ENCODE measurements at regions not wholly inside any gene's neighbourhood (a gene's known extent, or its start where the extent isn't known, plus 50 kb on each side); places are given as distances from the start of the nearest gene placed in this dataset.

- no peak for TF ChIP-seq NRF1 (IDR thresholded peaks at IDR 0.05; ENCODE audit: low read depth, low read length)
- no peak for TF ChIP-seq TCF12 (IDR thresholded peaks at IDR 0.05)
- no peak for TF ChIP-seq MXI1 (IDR thresholded peaks at IDR 0.05; ENCODE audit: low read depth, low read length)
- no peak for TF ChIP-seq FOSL2 (IDR thresholded peaks at IDR 0.05; ENCODE audit: borderline replicate concordance, low read depth)
- TF ChIP-seq RFX5 (IDR thresholded peaks at IDR 0.05; ENCODE audit: low read length) = no peak
- Histone ChIP-seq H3K9me3 (no peaks in the 10 kb centered on the region), H3K9ac (no peak overlapping the region), H3K36me3 (replicated peaks in 1 of 2; ENCODE audit: control insufficient read depth in 1 of 2, insufficient read depth in 2 of 2, low read length in 1 of 2) (no peaks in the 10 kb centered on the region), H3K27ac (ENCODE audit: low read depth in 2 of 2, low read length in 1 of 2) (no peak overlapping the region), H3K4me1 (ENCODE audit: control insufficient read depth in 1 of 2, insufficient read depth in 2 of 2, low read depth in 1 of 2, low read length in 1 of 2) (no peaks in the 10 kb centered on the region), H3F3A (replicated peaks; ENCODE audit: insufficient read depth) (no peaks in the 10 kb centered on the region), H4K20me1 (ENCODE audit: insufficient read depth) (no peaks in the 10 kb centered on the region), H3K4me3 (ENCODE audit: low read depth in 2 of 2, low read length in 1 of 2) (no peak overlapping the region), H3K9me2 (no peaks in the 10 kb centered on the region), H3K27me3 (ENCODE audit: insufficient read depth) (no peaks in the 10 kb centered on the region), H2AFZ (ENCODE audit: low read depth) (no peak overlapping the region), H3K4me2 (no peak overlapping the region), H3K79me2 (ENCODE audit: insufficient read depth) (no peaks in the 10 kb centered on the region)
- CTCF ChIA-PET = interaction anchor here (2.1 kb wide), 1 partner anchor 20 kb away, joined by 7 read pairs; no protein-coding TSS in a partner anchor
- POLR2A ChIA-PET = no interaction called here
- DNase-seq = no peak
- WGBS (ENCODE audit: low lambda C conversion rate) = 52% methylated on average over 3 of the region's 3 CpGs
These were observed 100.1 kb downstream of the TMEM100 start for GRCh38 chr17:55622547-55622946.

- CTCF ChIA-PET = interaction anchor here (1.3 to 3.4 kb wide), 4 partner anchors 19 to 149 kb away, joined by 4 to 9 read pairs (median 6); no protein-coding TSS in a partner anchor
- Histone ChIP-seq H4K20me1 (ENCODE audit: insufficient read depth) (no peaks in the 10 kb centered on the region), H3K9me2 (no peaks in the 10 kb centered on the region), H3K4me2 (no peak overlapping the region), H2AFZ (ENCODE audit: low read depth) (no peak overlapping the region), H3K4me3 (ENCODE audit: low read depth in 2 of 2, low read length in 1 of 2) (no peak overlapping the region), H3F3A (replicated peaks; ENCODE audit: insufficient read depth) (no peaks in the 10 kb centered on the region), H3K36me3 (replicated peaks in 1 of 2; ENCODE audit: control insufficient read depth in 1 of 2, insufficient read depth in 2 of 2, low read length in 1 of 2) (no peaks in the 10 kb centered on the region), H3K4me1 (ENCODE audit: control insufficient read depth in 1 of 2, insufficient read depth in 2 of 2, low read depth in 1 of 2, low read length in 1 of 2) (no peaks in the 10 kb centered on the region), H3K27ac (ENCODE audit: low read depth in 2 of 2, low read length in 1 of 2) (no peak overlapping the region), H3K27me3 (ENCODE audit: insufficient read depth) (no peaks in the 10 kb centered on the region), H3K9ac (no peak overlapping the region), H3K9me3 (no peaks in the 10 kb centered on the region), H3K79me2 (ENCODE audit: insufficient read depth) (no peaks in the 10 kb centered on the region)
- DNase-seq = no peak
- TF ChIP-seq RCOR1 (IDR thresholded peaks at IDR 0.05; ENCODE audit: low read length) (no peak), EP300 (IDR thresholded peaks at IDR 0.05; ENCODE audit: borderline replicate concordance in 1 of 2, low read depth in 1 of 2, low read length in 1 of 2) (no peak), GATA2 (CRISPR knock-in tag; IDR thresholded peaks at IDR 0.05) (no peak), POLR2AphosphoS5 (IDR thresholded peaks at IDR 0.05; ENCODE audit: low read depth, low read length) (no peak), TEAD4 (IDR thresholded peaks at IDR 0.05; ENCODE audit: borderline replicate concordance, insufficient read depth) (no peak), FOSL2 (IDR thresholded peaks at IDR 0.05; ENCODE audit: borderline replicate concordance, low read depth) (no peak), USF1 (IDR thresholded peaks at IDR 0.05; ENCODE audit: borderline replicate concordance, low read depth) (no peak), CTCF (IDR thresholded peaks at IDR 0.05) (no peak), YY1 (IDR thresholded peaks at IDR 0.05; ENCODE audit: low read depth) (no peak), GABPA (IDR thresholded peaks at IDR 0.05; ENCODE audit: low read depth) (no peak), NFIC (IDR thresholded peaks at IDR 0.05; ENCODE audit: borderline replicate concordance) (no peak), FOXJ3 (CRISPR knock-in tag; IDR thresholded peaks at IDR 0.05) (no peak), MAX (IDR thresholded peaks at IDR 0.05; ENCODE audit: low read depth) (no peak), MXI1 (IDR thresholded peaks at IDR 0.05; ENCODE audit: low read depth, low read length) (no peak), TAF1 (IDR thresholded peaks at IDR 0.05; ENCODE audit: borderline replicate concordance, low read depth, low read length) (no peak), RAD21 (IDR thresholded peaks at IDR 0.05; ENCODE audit: low read length) (no peak), SIN3A (IDR thresholded peaks at IDR 0.05; ENCODE audit: borderline replicate concordance, low read depth, low read length) (no peak), NRF1 (IDR thresholded peaks at IDR 0.05; ENCODE audit: low read depth, low read length) (no peak)
- 55% methylated on average over 4 of the region's 4 CpGs for WGBS (ENCODE audit: low lambda C conversion rate)
- POLR2A ChIA-PET = no interaction called here
These were observed 101.7 kb downstream of the TMEM100 start for GRCh38 chr17:55620945-55621344.
